Heart right ventricle (tissue), 16 donors: ENCODE measurements at regions not wholly inside any gene's neighbourhood (a gene's known extent, or its start where the extent isn't known, plus 50 kb on each side); places are given as distances from the start of the nearest gene placed in this dataset.

Source experiments
- ATAC-seq, 8 donors: fragments of 200-7000 bp; cut with Tn5 transposase; one replicate each; pipeline ENCODE4 v1.9.1; 2020; ENCODE audit warnings: mild to moderate bottlenecking in 8 of 8, moderate library complexity in 8 of 8, moderate number of reproducible peaks in 1 of 8
- DNase-seq, 2 donors: peaks; one replicate each; pipeline ENCODE4 v3.0.0-alpha.2; 2020
- H3K27ac ChIP-seq, 10 donors: fragments of 200-600 bp; sonication (generic) in 2 of 10; one replicate each; pipeline versions ENCODE4 v1.5.0 to v1.8.0; 2020 to 2022; ENCODE audit warnings: mild to moderate bottlenecking in 3 of 10
- H3K27me3 ChIP-seq, 7 donors: fragments of 200-600 bp; one replicate each; pipeline ENCODE4 v1.8.0; 2021 to 2022; ENCODE audit warnings: mild to moderate bottlenecking in 2 of 7
- H3K36me3 ChIP-seq, 9 donors: fragments of 200-600 bp; sonication (generic) in 1 of 9; one replicate each; pipeline versions ENCODE4 v1.5.0 to v1.8.0; 2020 to 2022; ENCODE audit warnings: mild to moderate bottlenecking in 2 of 9
- H3K4me1 ChIP-seq, 9 donors: fragments of 200-600 bp; sonication (generic) in 1 of 9; one replicate each; pipeline versions ENCODE4 v1.5.0 to v1.8.0; 2020 to 2022; ENCODE audit warnings: mild to moderate bottlenecking in 4 of 9
- H3K4me3 ChIP-seq, 10 donors: fragments of 200-600 bp; sonication (generic) in 2 of 10; one replicate each; pipeline versions ENCODE4 v1.5.0 to v1.8.0; 2020 to 2022; ENCODE audit warnings: mild to moderate bottlenecking in 7 of 10, moderate library complexity in 2 of 10
- H3K9me3 ChIP-seq, 11 donors: fragments of 200-600 bp in 10 of 11; sonication (generic) in 2 of 11; one replicate each; pipeline versions ENCODE4 v1.5.0 to v1.8.0; 2013 to 2022; ENCODE audit warnings: mild to moderate bottlenecking in 2 of 11, control low read depth in 1 of 11, moderate library complexity in 1 of 11
- CTCF ChIP-seq, 9 donors: fragments of 200-600 bp; sonication (generic) in 2 of 9; IDR thresholded peaks; one replicate each; pipeline versions ENCODE4 v1.5.0 to v1.8.0; 2021 to 2022; ENCODE audit warnings: antibody characterized with exemption in 9 of 9, mild to moderate bottlenecking in 5 of 9, moderate library complexity in 1 of 9
- WGBS, 2 donors: extraction: QIAGEN DNeasy Blood & Tissue Kit; methylation state at CpG; one replicate each; pipeline ENCODE4 v1.1.7; 2013; ENCODE audit warnings: inconsistent platforms in 1 of 2; 5-methylcytosine and 5-hydroxymethylcytosine counted together
- intact Hi-C, 10 donors: fragments of 100-400 bp; cut with DNase I; formaldehyde crosslinking; loops; one replicate each; pipeline versions ENCODE4 v1.11.1 to v1.14.2; 2022
- donor health status: Arrhythmogenic right ventricular cardiomyopathy.
- donor health status: ischemic (EF 13 %, LVEDD 7.1; RV severe dilation, severe dysfunction).
- donor health status: healthy with polysubstance abuse.
- donor health status: DM: no; HTN: yes; CAD: no.
- donor health status: DM: no; HTN: no; CAD: no.
- donor health status: ischemic (EF 25% LVEDD 6.9; RV normal size, moderate dysfunction).
- donor health status: ischemic (EF 25% LVEDD 5.7; RV mildly dilated, moderate dysfunction).
- donor health status: healthy.
- donor health status: DM: yes; HTN: yes; CAD: no.
- donor health status: Ischemic cardiomyopathy.
- donor health status: ischemic (EF 35%, LVEDD 5.7; RV mildly dilated, moderate dysfunction).
- donor health status: nonischemic (EF 11% LVEDD 7.7; RV severe dilation, severe dysfunction).
- donor health status: DM: yes; HTN: yes; CAD: no.
- donor health status: PGD.
- donor health status: ischemic (EF 29% LVEDD 5.4; RV normal size, mild dysfunction).
- donor health status: nonischemic (EF 23%, LVEDD 6.1; RV moderate dilation, normal function).

DNA sequence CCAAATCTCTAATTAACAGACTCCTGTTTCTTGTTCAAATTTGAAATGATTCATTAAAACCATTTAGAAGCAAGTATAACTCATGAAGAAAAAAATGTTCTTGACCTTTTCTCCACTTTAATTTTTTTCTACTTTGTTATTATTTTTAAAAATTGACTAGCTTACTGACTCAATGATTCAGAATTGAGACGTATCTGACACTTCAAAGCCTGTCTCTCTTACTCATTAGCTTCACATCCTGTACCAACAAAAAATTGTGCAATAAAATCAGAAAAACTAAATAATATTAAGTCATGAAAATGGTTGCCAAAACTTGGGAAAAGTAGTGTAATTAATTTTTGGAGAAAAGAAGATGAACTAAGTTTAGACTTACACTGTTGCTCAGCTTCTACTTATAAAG lies 331.2 kb downstream of the SLC16A7 start:
- ATAC-seq = no peak
- H3K4me3 ChIP-seq = no peak overlapping the region
- H3K9me3 ChIP-seq = peaks cover 0 to 17% (median 0%) of the 10 kb centered on the region in 11 donors
- TF ChIP-seq CTCF (IDR thresholded peaks at IDR 0.05) = no peak
- H3K27ac ChIP-seq = no peak overlapping the region
- WGBS, 2 donors = 80 to 84% methylated on average over 1 of the region's 1 CpG
- no peaks in the 10 kb centered on the region for H3K4me1 ChIP-seq
- H3K36me3 ChIP-seq = no peaks in the 10 kb centered on the region
- DNase-seq = no peak
- no peaks in the 10 kb centered on the region for H3K27me3 ChIP-seq
- intact Hi-C loops = no loop called here

GRCh38 chr12:59928416-59928815 lies 332.6 kb downstream of the SLC16A7 start:
- ATAC-seq = no peak
- Histone ChIP-seq H3K4me1 (no peaks in the 10 kb centered on the region), H3K9me3 (peaks cover 0 to 26% (median 0%) of the 10 kb centered on the region in 11 donors), H3K27ac (no peak overlapping the region), H3K4me3 (no peak overlapping the region), H3K27me3 (no peaks in the 10 kb centered on the region), H3K36me3 (no peaks in the 10 kb centered on the region)
- no peak for DNase-seq
- no peak for TF ChIP-seq CTCF (IDR thresholded peaks at IDR 0.05)
- intact Hi-C loops = no loop called here
- 72 to 97% methylated on average over 1 of the region's 1 CpG for WGBS, 2 donors

DNA sequence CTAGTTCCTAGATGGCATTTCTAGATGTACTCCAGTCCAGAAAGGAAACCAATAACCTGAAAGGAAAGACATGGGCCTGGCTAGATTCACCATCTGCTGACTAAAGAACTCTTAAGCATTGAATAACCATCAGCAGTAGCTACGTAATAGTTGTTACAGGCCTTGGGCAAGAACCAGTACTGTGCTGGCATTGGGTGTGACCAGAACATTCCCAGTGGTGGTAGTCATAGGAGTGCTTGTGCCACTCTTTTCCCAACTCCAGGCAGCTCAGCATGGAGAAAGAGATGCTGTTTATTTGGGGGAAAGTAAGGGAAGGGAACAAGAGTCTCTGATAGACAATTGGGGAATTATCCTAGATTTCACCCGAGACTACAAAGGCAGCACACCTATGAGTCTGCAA lies 333.3 kb downstream of the SLC16A7 start:
- DNase-seq (no peak), ATAC-seq (no peak)
- no peak for TF ChIP-seq CTCF (IDR thresholded peaks at IDR 0.05)
- Histone ChIP-seq H3K9me3 (peaks cover 0 to 26% (median 0%) of the 10 kb centered on the region in 11 donors), H3K4me3 (no peak overlapping the region), H3K27ac (no peak overlapping the region), H3K4me1 (no peaks in the 10 kb centered on the region), H3K36me3 (no peaks in the 10 kb centered on the region), H3K27me3 (no peaks in the 10 kb centered on the region)
- WGBS, 2 donors = 86 to 100% methylated on average over 2 of the region's 2 CpGs
- intact Hi-C loops = no loop called here

GRCh38 chr12:59934486-59934885 lies 338.7 kb downstream of the SLC16A7 start:
- 74 to 90% methylated on average over 1 of the region's 1 CpG for WGBS, 2 donors
- Histone ChIP-seq H3K36me3 (no peaks in the 10 kb centered on the region), H3K4me1 (no peaks in the 10 kb centered on the region), H3K27ac (no peak overlapping the region), H3K27me3 (no peaks in the 10 kb centered on the region), H3K9me3 (peaks cover 0 to 26% (median 0%) of the 10 kb centered on the region in 11 donors), H3K4me3 (no peak overlapping the region)
- DNase-seq (no peak), ATAC-seq (no peak)
- no peak for TF ChIP-seq CTCF (IDR thresholded peaks at IDR 0.05)
- intact Hi-C loops = no loop called here
